Naive thymus-derived CD4-positive, alpha-beta T cell (primary cell): ENCODE measurements at regions not wholly inside any gene's neighbourhood (a gene's known extent, or its start where the extent isn't known, plus 50 kb on each side); places are given as distances from the start of the nearest gene placed in this dataset.

Source experiments
- ATAC-seq: fragments of 150-1000 bp; cut with Tn5 transposase; 2 replicates; pipeline ENCODE4 v1.10.0; 2021; ENCODE audit warnings: mild to moderate bottlenecking, moderate library complexity
- CTCF ChIA-PET: fragments of 350-600 bp; sonication (Branson Sonifier 250); formaldehyde crosslinking; loops from one replicate; lab custom pipeline; 2021; ENCODE audit warnings: antibody characterized with exemption; lab: Charles Lee
- POLR2A ChIA-PET: fragments of 350-600 bp; sonication (Branson Sonifier 250); formaldehyde crosslinking; loops from one replicate; lab custom pipeline; 2021; ENCODE audit warnings: antibody characterized with exemption, inconsistent platforms; lab: Charles Lee
- DNase-seq, 9 donors: peaks; one replicate each; pipeline versions ENCODE4 v3.0.0 to v3.0.0-alpha.2; 2020 to 2022; ENCODE audit warnings: mixed read lengths in 1 of 9
- H3K27ac ChIP-seq: one replicate; pipeline ENCODE4 v1.7.0; 2013; ENCODE audit warnings: mild to moderate bottlenecking, low read depth, low read length, moderate library complexity
- H3K27me3 ChIP-seq, 2 donors: one replicate each; pipeline ENCODE4 v1.7.0; 2013; ENCODE audit warnings: low read length in 2 of 2, mild to moderate bottlenecking in 2 of 2, moderate library complexity in 2 of 2; ENCODE audit not compliant: control insufficient read depth in 2 of 2, insufficient read depth in 2 of 2
- H3K36me3 ChIP-seq, 3 experiments: 1 replicate in 2 of 3; 2 replicates in 1 of 3; pipeline ENCODE4 v1.7.0; 2013; ENCODE audit warnings: low read length in 3 of 3, mild to moderate bottlenecking in 3 of 3, moderate library complexity in 1 of 3; ENCODE audit not compliant: insufficient read depth in 3 of 3, control insufficient read depth in 2 of 3
- H3K4me1 ChIP-seq, 2 donors: one replicate each; pipeline ENCODE4 v1.7.0; 2013; ENCODE audit warnings: low read length in 2 of 2, mild to moderate bottlenecking in 2 of 2, moderate library complexity in 1 of 2; ENCODE audit not compliant: control insufficient read depth in 2 of 2, insufficient read depth in 2 of 2
- H3K4me3 ChIP-seq: 2 replicates; pipeline ENCODE4 v1.7.0; 2013; ENCODE audit warnings: mild to moderate bottlenecking, low read length
- H3K9me3 ChIP-seq, 3 experiments: 1 replicate in 2 of 3; 2 replicates in 1 of 3; pipeline ENCODE4 v1.7.0; 2013; ENCODE audit warnings: low read length in 3 of 3; ENCODE audit not compliant: control insufficient read depth in 2 of 3
- H3K27ac Mint-ChIP-seq, 9 donors: one replicate each; pipeline ENCODE4 v1.8.0; 2020 to 2022; ENCODE audit warnings: mixed read lengths in 9 of 9, mild to moderate bottlenecking in 8 of 9, moderate library complexity in 5 of 9, inconsistent platforms in 2 of 9
- H3K27me3 Mint-ChIP-seq, 5 donors: one replicate each; pipeline ENCODE4 v1.8.0; 2021 to 2022; ENCODE audit warnings: mixed read lengths in 5 of 5, mild to moderate bottlenecking in 1 of 5
- H3K36me3 Mint-ChIP-seq, 5 donors: one replicate each; pipeline ENCODE4 v1.8.0; 2020 to 2022; ENCODE audit warnings: mixed read lengths in 5 of 5, mild to moderate bottlenecking in 3 of 5, inconsistent platforms in 1 of 5
- H3K4me1 Mint-ChIP-seq, 7 donors: one replicate each; pipeline ENCODE4 v1.8.0; 2020 to 2022; ENCODE audit warnings: mixed read lengths in 7 of 7, mild to moderate bottlenecking in 3 of 7, inconsistent platforms in 1 of 7
- H3K4me3 Mint-ChIP-seq, 10 donors: one replicate each; pipeline ENCODE4 v1.8.0; 2020 to 2022; ENCODE audit warnings: mild to moderate bottlenecking in 10 of 10, mixed read lengths in 10 of 10, moderate library complexity in 6 of 10, inconsistent platforms in 2 of 10
- H3K9me3 Mint-ChIP-seq, 11 donors: one replicate each; pipeline ENCODE4 v1.8.0; 2020 to 2022; ENCODE audit warnings: mixed read lengths in 11 of 11, mild to moderate bottlenecking in 4 of 11, inconsistent platforms in 1 of 11, moderate library complexity in 1 of 11
- intact Hi-C, 2 donors: fragments of 100-400 bp; cut with micrococcal nuclease; formaldehyde crosslinking; loops; one replicate each; pipeline ENCODE4 v1.15.1; 2023

- ChIA-PET POLR2A (no interaction called here), CTCF (interaction anchor here (0.6 kb wide), 1 partner anchor 1082 kb away, joined by 3 read pairs; no protein-coding TSS in a partner anchor)
- H3K27ac ChIP-seq: no peak overlapping the region
- H3K27me3 Mint-ChIP-seq: no peaks in the 10 kb centered on the region
- H3K4me3 Mint-ChIP-seq: no peak overlapping the region
- no peaks in the 10 kb centered on the region for H3K4me1 ChIP-seq
- intact Hi-C loops: no loop called here
- no peak overlapping the region for H3K27ac Mint-ChIP-seq
- no peaks in the 10 kb centered on the region for H3K36me3 ChIP-seq
- no peaks in the 10 kb centered on the region for H3K9me3 ChIP-seq
- no peaks in the 10 kb centered on the region for H3K36me3 Mint-ChIP-seq
- DNase-seq (no peak), ATAC-seq (no peak)
- peaks cover 0 to 3% (median 0%) of the 10 kb centered on the region in 7 donors for H3K4me1 Mint-ChIP-seq
- H3K9me3 Mint-ChIP-seq: peaks cover 0 to 10% (median 0%) of the 10 kb centered on the region in 11 donors
- H3K4me3 ChIP-seq: no peak overlapping the region
- H3K27me3 ChIP-seq: no peaks in the 10 kb centered on the region
Measured at GRCh38 chr6:23176471-23176870, 607.1 kb downstream of the HDGFL1 start.

- Histone ChIP-seq H3K4me1 (no peaks in the 10 kb centered on the region), H3K27me3 (no peaks in the 10 kb centered on the region), H3K27ac (no peak overlapping the region), H3K9me3 (no peaks in the 10 kb centered on the region), H3K36me3 (no peaks in the 10 kb centered on the region), H3K4me3 (no peak overlapping the region)
- Mint-ChIP-seq H3K27ac (no peak overlapping the region), H3K27me3 (no peaks in the 10 kb centered on the region), H3K9me3 (peaks cover 0 to 10% (median 0%) of the 10 kb centered on the region in 11 donors), H3K4me3 (no peak overlapping the region), H3K4me1 (peaks cover 0 to 3% (median 0%) of the 10 kb centered on the region in 7 donors), H3K36me3 (no peaks in the 10 kb centered on the region)
- CTCF ChIA-PET: interaction anchor here (0.6 kb wide), 1 partner anchor 1082 kb away, joined by 3 read pairs; no protein-coding TSS in a partner anchor
- DNase-seq (no peak), ATAC-seq (no peak)
- POLR2A ChIA-PET: no interaction called here
- intact Hi-C loops: no loop called here
Measured at GRCh38 chr6:23176883-23177282, 607.5 kb downstream of the HDGFL1 start.

GRCh38 chr6:23177806-23178205 lies 608.4 kb downstream of the HDGFL1 start:
- ChIA-PET CTCF (no interaction called here), POLR2A (no interaction called here)
- H3K4me3 Mint-ChIP-seq: no peak overlapping the region
- Histone ChIP-seq H3K27me3 (no peaks in the 10 kb centered on the region), H3K27ac (no peak overlapping the region), H3K36me3 (no peaks in the 10 kb centered on the region), H3K4me3 (no peak overlapping the region), H3K4me1 (no peaks in the 10 kb centered on the region), H3K9me3 (no peaks in the 10 kb centered on the region)
- DNase-seq (no peak), ATAC-seq (no peak)
- no peaks in the 10 kb centered on the region for H3K27me3 Mint-ChIP-seq
- no peak overlapping the region for H3K27ac Mint-ChIP-seq
- H3K4me1 Mint-ChIP-seq: peaks cover 0 to 3% (median 0%) of the 10 kb centered on the region in 7 donors
- intact Hi-C loops: no loop called here
- H3K9me3 Mint-ChIP-seq: peaks cover 0 to 7% (median 0%) of the 10 kb centered on the region in 11 donors
- no peaks in the 10 kb centered on the region for H3K36me3 Mint-ChIP-seq

- Mint-ChIP-seq H3K9me3 (peaks cover 0 to 7% (median 0%) of the 10 kb centered on the region in 11 donors), H3K27ac (no peak overlapping the region), H3K36me3 (no peaks in the 10 kb centered on the region), H3K4me3 (no peak overlapping the region), H3K27me3 (no peaks in the 10 kb centered on the region), H3K4me1 (no peaks in the 10 kb centered on the region)
- no peak for ATAC-seq
- intact Hi-C loops: no loop called here
- DNase-seq: no peak
- Histone ChIP-seq H3K36me3 (no peaks in the 10 kb centered on the region), H3K4me3 (no peak overlapping the region), H3K4me1 (no peaks in the 10 kb centered on the region), H3K27ac (no peak overlapping the region), H3K9me3 (no peaks in the 10 kb centered on the region), H3K27me3 (no peaks in the 10 kb centered on the region)
- ChIA-PET CTCF (no interaction called here), POLR2A (no interaction called here)
Measured at GRCh38 chr6:23179994-23180393, 610.6 kb downstream of the HDGFL1 start.

- no peak for ATAC-seq
- Mint-ChIP-seq H3K27ac (no peak overlapping the region), H3K9me3 (peaks cover 0 to 7% (median 0%) of the 10 kb centered on the region in 11 donors), H3K4me3 (no peak overlapping the region), H3K27me3 (no peaks in the 10 kb centered on the region), H3K4me1 (no peaks in the 10 kb centered on the region), H3K36me3 (no peaks in the 10 kb centered on the region)
- Histone ChIP-seq H3K4me3 (no peak overlapping the region), H3K27me3 (no peaks in the 10 kb centered on the region), H3K4me1 (no peaks in the 10 kb centered on the region), H3K9me3 (no peaks in the 10 kb centered on the region), H3K27ac (no peak overlapping the region), H3K36me3 (no peaks in the 10 kb centered on the region)
- CTCF ChIA-PET: no interaction called here
- no peak for DNase-seq
- POLR2A ChIA-PET: no interaction called here
- intact Hi-C loops: no loop called here
Measured at GRCh38 chr6:23180504-23181293, 611.3 kb downstream of the HDGFL1 start.

GRCh38 chr6:23181356-23182110 lies 612.2 kb downstream of the HDGFL1 start:
- Mint-ChIP-seq H3K9me3 (peaks cover 0 to 7% (median 0%) of the 10 kb centered on the region in 11 donors), H3K27me3 (no peaks in the 10 kb centered on the region), H3K36me3 (no peaks in the 10 kb centered on the region), H3K27ac (no peak overlapping the region), H3K4me1 (no peaks in the 10 kb centered on the region), H3K4me3 (no peak overlapping the region)
- ChIA-PET POLR2A (no interaction called here), CTCF (no interaction called here)
- DNase-seq (no peak), ATAC-seq (no peak)
- Histone ChIP-seq H3K27ac (no peak overlapping the region), H3K36me3 (no peaks in the 10 kb centered on the region), H3K27me3 (no peaks in the 10 kb centered on the region), H3K9me3 (no peaks in the 10 kb centered on the region), H3K4me1 (no peaks in the 10 kb centered on the region), H3K4me3 (no peak overlapping the region)
- intact Hi-C loops: no loop called here
